ENCODE measurements at regions not wholly inside any gene's neighbourhood (a gene's known extent, or its start where the extent isn't known, plus 50 kb on each side); places are given as distances from the start of the nearest gene placed in this dataset.

DNA sequence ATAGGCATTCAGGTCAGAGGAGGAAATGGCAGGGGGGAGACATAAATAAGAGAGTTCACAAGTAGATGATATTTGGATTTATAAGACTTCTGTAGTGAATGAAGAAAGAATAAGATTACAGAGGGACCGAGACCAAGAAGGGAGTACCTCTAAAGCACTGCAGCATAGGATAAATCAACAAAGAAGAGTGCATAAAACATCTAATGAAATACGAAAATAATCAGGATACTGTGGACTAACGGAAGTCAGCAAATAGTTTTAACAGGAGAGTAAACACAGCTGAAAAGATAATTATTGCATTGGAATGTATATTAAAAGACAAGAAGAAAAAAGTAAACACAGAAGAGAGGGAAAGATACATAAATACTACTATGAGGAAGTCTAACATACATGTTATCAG lies 921.9 kb upstream of the PRMT6 start:
- Mint-ChIP-seq H3K4me3 (no peak overlapping the region), H3K27me3 (ENCODE audit: insufficient read depth, low read depth) (no peaks in the 10 kb centered on the region), H3K4me1 (no peaks in the 10 kb centered on the region), H3K36me3 (no peaks in the 10 kb centered on the region), H3K27ac (no peak overlapping the region), H3K9me3 (no peaks in the 10 kb centered on the region)
- Histone ChIP-seq H3F3A (ENCODE audit: low read depth) (no peaks in the 10 kb centered on the region), H3K4me1 (no peaks in the 10 kb centered on the region), H3K4me2 (no peak overlapping the region), H3K9me3 (ENCODE audit: low read depth) (no peaks in the 10 kb centered on the region), H3K79me2 (ENCODE audit: low read depth) (no peaks in the 10 kb centered on the region), H2AFZ (replicated peaks) (no peak overlapping the region), H3K4me3 (no peak overlapping the region), H3K9ac (no peak overlapping the region), H4K20me1 (ENCODE audit: low read depth) (no peaks in the 10 kb centered on the region), H3K27me3 (no peaks in the 10 kb centered on the region), H3K36me3 (no peaks in the 10 kb centered on the region), H3K27ac (no peak overlapping the region)
- TF ChIP-seq EZH2phosphoT487 (IDR thresholded peaks at IDR 0.05), result no peak
- TF ChIP-seq CTCF (IDR thresholded peaks at IDR 0.05), result no peak
- no peak for TF ChIP-seq EZH2 (IDR thresholded peaks at IDR 0.05)
- DNase-seq (ENCODE audit: low spot score), result no peak

DNA sequence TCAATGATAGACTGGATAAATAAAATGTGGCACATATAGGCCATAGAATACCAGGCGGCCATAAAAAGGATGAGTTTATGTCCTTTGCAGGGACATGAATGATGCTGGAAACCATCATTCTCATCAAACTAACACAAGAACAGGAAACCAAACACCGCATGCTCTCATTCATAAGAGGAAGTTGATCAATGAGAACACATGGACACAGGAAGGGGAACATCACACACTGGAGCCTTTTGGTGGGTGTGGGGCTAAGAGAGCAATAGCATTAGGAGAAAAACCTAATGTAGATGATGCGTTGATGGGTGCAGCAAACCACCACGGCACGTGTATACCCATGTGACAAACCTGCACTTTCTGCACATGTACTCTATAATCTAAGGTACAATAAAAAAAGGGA lies 883.4 kb upstream of the PRMT6 start:
- no peaks in the 10 kb centered on the region for H3K27me3 Mint-ChIP-seq (ENCODE audit: insufficient read depth, low read depth)

GRCh38 chr1:106178791-106179190 lies 877.7 kb upstream of the PRMT6 start:
- Mint-ChIP-seq H3K9me3 (no peaks in the 10 kb centered on the region), H3K27me3 (ENCODE audit: insufficient read depth, low read depth) (no peaks in the 10 kb centered on the region), H3K4me3 (no peak overlapping the region), H3K36me3 (no peaks in the 10 kb centered on the region), H3K4me1 (no peaks in the 10 kb centered on the region), H3K27ac (no peak overlapping the region)
- Histone ChIP-seq H3K9ac (no peak overlapping the region), H2AFZ (replicated peaks) (no peak overlapping the region), H3K4me3 (no peak overlapping the region), H3K79me2 (ENCODE audit: low read depth) (no peaks in the 10 kb centered on the region), H3K9me3 (ENCODE audit: low read depth) (no peaks in the 10 kb centered on the region), H3K36me3 (no peaks in the 10 kb centered on the region), H4K20me1 (ENCODE audit: low read depth) (no peaks in the 10 kb centered on the region), H3K27ac (no peak overlapping the region), H3K4me1 (no peaks in the 10 kb centered on the region), H3K4me2 (no peak overlapping the region), H3K27me3 (no peaks in the 10 kb centered on the region), H3F3A (ENCODE audit: low read depth) (no peaks in the 10 kb centered on the region)
- TF ChIP-seq EZH2phosphoT487 (IDR thresholded peaks at IDR 0.05) (no peak), EZH2 (IDR thresholded peaks at IDR 0.05) (no peak), CTCF (IDR thresholded peaks at IDR 0.05) (no peak)
- DNase-seq (ENCODE audit: low spot score), result no peak

More for the DNA sequence above, 883.4 kb upstream of the PRMT6 start:
- no peak overlapping the region for H3K4me2 ChIP-seq
- H2AFZ ChIP-seq (replicated peaks), result no peak overlapping the region
- Mint-ChIP-seq H3K4me3 (no peak overlapping the region), H3K27ac (no peak overlapping the region), H3K4me1 (no peaks in the 10 kb centered on the region), H3K9me3 (peaks cover 3% of the 10 kb centered on the region), H3K36me3 (no peaks in the 10 kb centered on the region)
- H4K20me1 ChIP-seq (ENCODE audit: low read depth), result no peaks in the 10 kb centered on the region
- no peak overlapping the region for H3K9ac ChIP-seq
- H3K79me2 ChIP-seq (ENCODE audit: low read depth), result no peaks in the 10 kb centered on the region
- TF ChIP-seq CTCF (IDR thresholded peaks at IDR 0.05) (no peak), EZH2 (IDR thresholded peaks at IDR 0.05) (no peak), EZH2phosphoT487 (IDR thresholded peaks at IDR 0.05) (no peak)
- DNase-seq (ENCODE audit: low spot score), result no peak
- H3K4me1 ChIP-seq, result no peaks in the 10 kb centered on the region
- H3K9me3 ChIP-seq (ENCODE audit: low read depth), result no peaks in the 10 kb centered on the region
- no peaks in the 10 kb centered on the region for H3K36me3 ChIP-seq
- H3K27me3 ChIP-seq, result no peaks in the 10 kb centered on the region
- H3K4me3 ChIP-seq, result no peak overlapping the region
- no peak overlapping the region for H3K27ac ChIP-seq
- H3F3A ChIP-seq (ENCODE audit: low read depth), result no peaks in the 10 kb centered on the region

DNA sequence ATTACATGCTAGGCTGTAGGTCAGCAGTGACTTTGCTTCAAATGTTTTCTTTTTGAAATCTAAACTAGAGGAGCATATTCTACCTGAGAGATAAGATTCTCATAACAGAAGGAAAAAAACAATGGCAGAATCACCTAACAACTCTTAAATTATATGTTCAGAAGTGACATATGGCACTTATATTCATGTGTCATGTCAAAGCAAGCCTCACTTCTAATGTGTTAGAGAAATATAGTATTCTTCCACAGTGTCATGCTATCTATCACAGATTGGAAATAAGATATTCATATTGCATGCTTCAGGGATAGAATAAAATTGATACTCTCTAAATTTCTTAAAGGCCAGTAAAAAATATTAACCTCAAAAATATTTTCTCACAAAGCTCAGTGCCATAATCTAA lies 874.6 kb upstream of the PRMT6 start:
- H3K36me3 ChIP-seq, result no peaks in the 10 kb centered on the region
- TF ChIP-seq EZH2 (IDR thresholded peaks at IDR 0.05), result no peak
- no peak for TF ChIP-seq CTCF (IDR thresholded peaks at IDR 0.05)
- no peak for TF ChIP-seq EZH2phosphoT487 (IDR thresholded peaks at IDR 0.05)

More for the DNA sequence above, 874.6 kb upstream of the PRMT6 start:
- Histone ChIP-seq H3K27me3 (no peaks in the 10 kb centered on the region), H3K9me3 (ENCODE audit: low read depth) (no peaks in the 10 kb centered on the region), H3K27ac (no peak overlapping the region), H3K4me1 (no peaks in the 10 kb centered on the region), H3K79me2 (ENCODE audit: low read depth) (no peaks in the 10 kb centered on the region), H3K4me2 (no peak overlapping the region), H3K9ac (no peak overlapping the region), H2AFZ (replicated peaks) (no peak overlapping the region), H3F3A (ENCODE audit: low read depth) (no peaks in the 10 kb centered on the region), H4K20me1 (ENCODE audit: low read depth) (no peaks in the 10 kb centered on the region), H3K4me3 (no peak overlapping the region)
- Mint-ChIP-seq H3K36me3 (no peaks in the 10 kb centered on the region), H3K4me1 (no peaks in the 10 kb centered on the region), H3K27ac (no peak overlapping the region), H3K9me3 (no peaks in the 10 kb centered on the region), H3K4me3 (no peak overlapping the region), H3K27me3 (ENCODE audit: insufficient read depth, low read depth) (no peaks in the 10 kb centered on the region)
- DNase-seq (ENCODE audit: low spot score), result no peak
